C4-2B (cell line): ENCODE measurements at regions not wholly inside any gene's neighbourhood (a gene's known extent, or its start where the extent isn't known, plus 50 kb on each side); places are given as distances from the start of the nearest gene placed in this dataset.

ENCODE experiments used
- CTCF ChIP-seq: fragments of 450-650 bp; conservative IDR thresholded peaks from 2 replicates; pipeline ENCODE4 v1.5.1; 2017; ENCODE audit warnings: mild to moderate bottlenecking
- ZFX ChIP-seq: fragments of 450-650 bp; IDR thresholded peaks from 2 replicates; pipeline ENCODE4 v1.6.1; 2017

GRCh38 chr1:30068787-30069472 is 654.5 kb downstream of the MATN1 start:
- no peak for TF ChIP-seq CTCF
- TF ChIP-seq ZFX, result no peak
